ENCODE measurements at regions not wholly inside any gene's neighbourhood (a gene's known extent, or its start where the extent isn't known, plus 50 kb on each side); places are given as distances from the start of the nearest gene placed in this dataset.

GRCh38 chr1:47524272-47524671, 86.4 kb downstream of the FOXD2 start:
- POLR2A ChIA-PET (ENCODE audit: unreplicated experiment), result no interaction called here
- no peak overlapping the region for H2AFZ ChIP-seq
- DNase-seq, result no peak

GRCh38 chr1:47527653-47528272, 89.9 kb downstream of the FOXD2 start:
- Histone ChIP-seq H3K27me3 (ENCODE audit: insufficient read depth, low read depth) (no peaks in the 10 kb centered on the region), H3K4me3 (no peak overlapping the region), H3K27ac (no peak overlapping the region), H3K4me2 (no peak overlapping the region), H4K20me1 (ENCODE audit: insufficient read depth) (no peaks in the 10 kb centered on the region), H3K4me1 (replicated peaks; ENCODE audit: insufficient read depth) (no peaks in the 10 kb centered on the region), H3K9me3 (ENCODE audit: insufficient read depth, low read depth) (peaks cover 16% of the 10 kb centered on the region; the same call in 1 of the 2 replicates), H3F3A (ENCODE audit: insufficient read depth, low read depth) (no peaks in the 10 kb centered on the region), H3K9me2 (ENCODE audit: insufficient read depth) (no peaks in the 10 kb centered on the region), H3K79me2 (ENCODE audit: low read depth) (no peaks in the 10 kb centered on the region), H2AFZ (no peak overlapping the region), H3K36me3 (ENCODE audit: low read depth) (no peaks in the 10 kb centered on the region)
- peak; percentile 74 for TF ChIP-seq CTCF (conservative IDR thresholded peaks at IDR 0.05)
- TF ChIP-seq EZH2 (IDR thresholded peaks at IDR 0.05; ENCODE audit: low read depth), result no peak
- no TSS peak for BruUV-seq (replicated peaks)
- peak in 1 of 2 experiments; percentile 16 for DNase-seq
- ChIA-PET CTCF (interaction anchor here (1.3 kb wide), 1 partner anchor 198 kb away, joined by 3 read pairs; no protein-coding TSS in a partner anchor), POLR2A (ENCODE audit: unreplicated experiment) (interaction anchor here (0.6 kb wide), 1 partner anchor 20 kb away, joined by 3 read pairs; no protein-coding TSS in a partner anchor)
- intact Hi-C loops (cut with micrococcal nuclease; ENCODE audit: unreplicated experiment), result loop anchor here (1.0 to 2.0 kb wide), 2 partner anchors 183 to 199 kb away; no protein-coding TSS in a partner anchor

More at GRCh38 chr1:47524272-47524671, 86.4 kb downstream of the FOXD2 start:
- Histone ChIP-seq H4K20me1 (ENCODE audit: insufficient read depth) (no peaks in the 10 kb centered on the region), H3K9me2 (ENCODE audit: insufficient read depth) (no peaks in the 10 kb centered on the region), H3K27me3 (ENCODE audit: insufficient read depth, low read depth) (no peaks in the 10 kb centered on the region), H3K27ac (no peak overlapping the region), H3K4me3 (no peak overlapping the region), H3K9me3 (ENCODE audit: insufficient read depth, low read depth) (peaks cover 10% of the 10 kb centered on the region; the same call in 1 of the 2 replicates), H3K79me2 (ENCODE audit: low read depth) (no peaks in the 10 kb centered on the region), H3K36me3 (ENCODE audit: low read depth) (no peaks in the 10 kb centered on the region), H3K4me2 (no peak overlapping the region), H3F3A (ENCODE audit: insufficient read depth, low read depth) (no peaks in the 10 kb centered on the region), H3K4me1 (replicated peaks; ENCODE audit: insufficient read depth) (no peaks in the 10 kb centered on the region)
- no peak for TF ChIP-seq CTCF (conservative IDR thresholded peaks at IDR 0.05)
- TF ChIP-seq EZH2 (IDR thresholded peaks at IDR 0.05; ENCODE audit: low read depth), result no peak
- BruUV-seq (replicated peaks), result no TSS peak
- intact Hi-C loops (cut with micrococcal nuclease; ENCODE audit: unreplicated experiment), result no loop called here
- CTCF ChIA-PET, result no interaction called here

GRCh38 chr1:47529520-47530098, 91.8 kb downstream of the FOXD2 start:
- no peak overlapping the region for H2AFZ ChIP-seq
- POLR2A ChIA-PET (ENCODE audit: unreplicated experiment), result no interaction called here
- no peak overlapping the region for H3K4me3 ChIP-seq
- H3K27me3 ChIP-seq (ENCODE audit: insufficient read depth, low read depth), result no peaks in the 10 kb centered on the region
- CTCF ChIA-PET, result no interaction called here
- no TSS peak for BruUV-seq (replicated peaks)
- H3K9me2 ChIP-seq (ENCODE audit: insufficient read depth), result no peaks in the 10 kb centered on the region
- intact Hi-C loops (cut with micrococcal nuclease; ENCODE audit: unreplicated experiment), result loop anchor here (2.0 kb wide), 1 partner anchor 181 kb away; no protein-coding TSS in a partner anchor
- H3K4me1 ChIP-seq (replicated peaks; ENCODE audit: insufficient read depth), result no peaks in the 10 kb centered on the region
- no peaks in the 10 kb centered on the region for H4K20me1 ChIP-seq (ENCODE audit: insufficient read depth)
- no peak overlapping the region for H3K27ac ChIP-seq
- no peaks in the 10 kb centered on the region for H3K36me3 ChIP-seq (ENCODE audit: low read depth)
- no peak overlapping the region for H3K4me2 ChIP-seq
- no peaks in the 10 kb centered on the region for H3F3A ChIP-seq (ENCODE audit: insufficient read depth, low read depth)
- H3K79me2 ChIP-seq (ENCODE audit: low read depth), result no peaks in the 10 kb centered on the region
- DNase-seq, result no peak
- peaks cover 16% of the 10 kb centered on the region; the same call in 1 of the 2 replicates for H3K9me3 ChIP-seq (ENCODE audit: insufficient read depth, low read depth)
- peak; percentile 88 for TF ChIP-seq CTCF (conservative IDR thresholded peaks at IDR 0.05)
- no peak for TF ChIP-seq EZH2 (IDR thresholded peaks at IDR 0.05; ENCODE audit: low read depth)
